K562 (cell line): ENCODE measurements at regions not wholly inside any gene's neighbourhood (a gene's known extent, or its start where the extent isn't known, plus 50 kb on each side); places are given as distances from the start of the nearest gene placed in this dataset.

Experiments
- ATAC-seq: fragments of 200-7000 bp; cut with Tn5 transposase; 3 replicates; pipeline ENCODE4 v1.9.1; 2020; ENCODE audit warnings: moderate library complexity
- BruUV-seq: library from RNA; stranded (reverse); fragments of 400-500 nt; replicated peaks from 2 replicates; lab custom pipeline; 2021; lab: Mats Ljungman, UMichigan
- CTCF ChIA-PET: fragments of 300-600 bp; formaldehyde crosslinking; extraction: SDS; loops from one replicate; lab custom pipeline; 2021; ENCODE audit warnings: low intra/inter-chr PET ratio; lab: Yijun Ruan, JAX
- POLR2A ChIA-PET: fragments of 300-600, 350-650 bp; sonication (Branson Sonifier 250); formaldehyde crosslinking; extraction: SDS; loops from one replicate; lab custom pipeline; 2021; ENCODE audit warnings: antibody characterized with exemption, inconsistent platforms; lab: Yijun Ruan, JAX
- DNase-seq, 4 experiments: peaks; one replicate each; pipeline versions ENCODE4 v3.0.0 to v3.0.0-alpha.2; 2011 to 2018; ENCODE audit warnings: low spot score in 3 of 4, mixed read lengths in 3 of 4; ENCODE audit errors: extremely low read depth in 1 of 4
- FAIRE-seq: peaks from 2 replicates; lab custom pipeline; 2011; peaks lifted over from hg19 to GRCh38; lab: Jason Lieb, UNC
- H2AFZ ChIP-seq: 2 replicates; pipeline ENCODE4 v1.6.0; 2011; ENCODE audit warnings: low read depth, low read length, control low read depth, inconsistent platforms
- H3K27ac ChIP-seq: fragments of 200-600 bp; 3 replicates; pipeline ENCODE4 v1.8.0; 2011; ENCODE audit warnings: low read depth, mild to moderate bottlenecking, control low read depth, inconsistent platforms, low read length, moderate library complexity, mixed read lengths; ENCODE audit errors: extremely low read depth
- H3K27me3 ChIP-seq, 2 experiments: fragments of 300-600 bp in 1 of 2; 2 replicates in 1 of 2; 3 replicates in 1 of 2; pipeline versions ENCODE4 v1.6.0 to v1.8.0; 2011; ENCODE audit warnings: inconsistent platforms in 2 of 2, low read length in 2 of 2, mild to moderate bottlenecking in 1 of 2, mixed read lengths in 1 of 2, moderate library complexity in 1 of 2; ENCODE audit not compliant: control insufficient read depth in 2 of 2, insufficient read depth in 2 of 2
- H3K36me3 ChIP-seq: fragments of 300-600 bp; 3 replicates; pipeline ENCODE4 v1.8.0; 2011; ENCODE audit warnings: mild to moderate bottlenecking, low read length, inconsistent platforms; ENCODE audit not compliant: control insufficient read depth, insufficient read depth
- H3K4me1 ChIP-seq, 2 experiments: fragments of 200-600 bp in 1 of 2; replicated peaks in 1 of 2; 2 replicates in 1 of 2; 3 replicates in 1 of 2; pipeline versions ENCODE4 v1.5.1 to v1.8.0; 2011; ENCODE audit warnings: inconsistent platforms in 2 of 2, low read length in 2 of 2, mild to moderate bottlenecking in 1 of 2, mixed read lengths in 1 of 2, moderate library complexity in 1 of 2; ENCODE audit not compliant: control insufficient read depth in 2 of 2, insufficient read depth in 2 of 2
- H3K4me2 ChIP-seq: 2 replicates; pipeline ENCODE4 v1.6.1; 2011; ENCODE audit warnings: low read length, control low read depth, inconsistent platforms, mixed read lengths; ENCODE audit not compliant: insufficient read depth
- H3K4me3 ChIP-seq: fragments of 200-600 bp; sonication (generic), shearing (Covaris generic); 2 replicates; pipeline ENCODE4 v1.5.1; 2016; ENCODE audit warnings: control low read depth, inconsistent platforms
- H3K79me2 ChIP-seq: fragments of 200-600 bp; 3 replicates; pipeline ENCODE4 v1.8.0; 2011; ENCODE audit warnings: low read length, inconsistent platforms; ENCODE audit not compliant: control insufficient read depth, insufficient read depth
- H3K9ac ChIP-seq, 2 experiments: 2 replicates each; pipeline versions ENCODE4 v1.6.0 to v1.6.1; 2011; ENCODE audit warnings: low read depth in 2 of 2, low read length in 2 of 2, control low read depth in 1 of 2, inconsistent platforms in 1 of 2, mild to moderate bottlenecking in 1 of 2, mixed read lengths in 1 of 2; ENCODE audit not compliant: insufficient read depth in 1 of 2
- H3K9me1 ChIP-seq: one replicate; pipeline ENCODE4 v1.6.0; 2011; ENCODE audit warnings: inconsistent platforms, mild to moderate bottlenecking, low read length, moderate library complexity; ENCODE audit not compliant: control insufficient read depth, insufficient read depth
- H3K9me3 ChIP-seq: replicated peaks from 2 replicates; pipeline ENCODE4 v1.5.1; 2011; ENCODE audit warnings: low read depth, low read length, inconsistent platforms; ENCODE audit not compliant: control insufficient read depth, insufficient read depth
- H4K20me1 ChIP-seq: replicated peaks from 2 replicates; pipeline ENCODE4 v1.6.1; 2011; ENCODE audit warnings: low read length, inconsistent platforms, mixed read lengths; ENCODE audit not compliant: control insufficient read depth, insufficient read depth
- BRD9 ChIP-seq: fragments of 450-650 bp; IDR thresholded peaks from 2 replicates; pipeline ENCODE4 v1.6.1; 2018; ENCODE audit warnings: low read depth; ENCODE audit not compliant: partially characterized antibody
- ELF2 ChIP-seq: fragments of 250-450 bp; sonication (Bioruptor Pico); IDR thresholded peaks from 2 replicates; pipeline ENCODE4 v1.5.0; 2021; ENCODE audit warnings: mild to moderate bottlenecking
- HIVEP1 ChIP-seq: fragments of 250-450 bp; sonication (Bioruptor Pico); IDR thresholded peaks from 2 replicates; pipeline ENCODE4 v1.4.0; 2020; ENCODE audit warnings: mild to moderate bottlenecking
- MAZ ChIP-seq, 2 experiments: fragments of 450-650 bp in 1 of 2; sonication (generic) in 1 of 2; formaldehyde crosslinking; IDR thresholded peaks in 1 of 2; conservative IDR thresholded peaks in 1 of 2; 2 replicates each; pipeline versions ENCODE4 v1.4.0 to v1.5.0; 2020; ENCODE audit warnings: mild to moderate bottlenecking in 1 of 2, missing genetic modification reagents in 1 of 2
- MCM2 ChIP-seq: fragments of 450-650 bp; IDR thresholded peaks from 2 replicates; pipeline ENCODE4 v1.6.1; 2017; ENCODE audit warnings: low read depth, mild to moderate bottlenecking
- RFX7 ChIP-seq: fragments of 250-450 bp; sonication (Bioruptor Pico); IDR thresholded peaks from 2 replicates; pipeline ENCODE4 v1.5.1; 2021; ENCODE audit warnings: mild to moderate bottlenecking
- SPI1 ChIP-seq: IDR thresholded peaks from 2 replicates; pipeline ENCODE4 v1.6.1; 2011; ENCODE audit warnings: low read depth, low read length, control low read depth, borderline replicate concordance
- ZNF3 ChIP-seq: fragments of 250-450 bp; sonication (Bioruptor Pico); IDR thresholded peaks from 2 replicates; pipeline ENCODE4 v1.5.0; 2021; ENCODE audit warnings: mild to moderate bottlenecking, moderate library complexity
- ZSCAN32 ChIP-seq: fragments of 450-650 bp; formaldehyde crosslinking; IDR thresholded peaks from 2 replicates; pipeline ENCODE4 v1.4.0; 2020; ENCODE audit warnings: mild to moderate bottlenecking, moderate library complexity
- WGBS: fragments of 100-300 bp; shearing (Covaris generic); methylation state at CpG from one replicate; pipeline ENCODE4 v1.1.6; 2016; ENCODE audit warnings: low coverage, mixed read lengths; ENCODE audit not compliant: insufficient coverage; ENCODE audit errors: missing lambda C conversion rate; 5-methylcytosine and 5-hydroxymethylcytosine counted together
- in situ Hi-C: fragments of 300-500 bp; cut with MboI; formaldehyde crosslinking; loops from 4 replicates; pipeline ENCODE4 v1.15.0; 2018; ENCODE audit warnings: inconsistent platforms, mixed read lengths
- intact Hi-C: fragments of 100-400 bp; cut with micrococcal nuclease; formaldehyde crosslinking; loops from 2 replicates; pipeline ENCODE4 v1.14.2; 2022

DNA sequence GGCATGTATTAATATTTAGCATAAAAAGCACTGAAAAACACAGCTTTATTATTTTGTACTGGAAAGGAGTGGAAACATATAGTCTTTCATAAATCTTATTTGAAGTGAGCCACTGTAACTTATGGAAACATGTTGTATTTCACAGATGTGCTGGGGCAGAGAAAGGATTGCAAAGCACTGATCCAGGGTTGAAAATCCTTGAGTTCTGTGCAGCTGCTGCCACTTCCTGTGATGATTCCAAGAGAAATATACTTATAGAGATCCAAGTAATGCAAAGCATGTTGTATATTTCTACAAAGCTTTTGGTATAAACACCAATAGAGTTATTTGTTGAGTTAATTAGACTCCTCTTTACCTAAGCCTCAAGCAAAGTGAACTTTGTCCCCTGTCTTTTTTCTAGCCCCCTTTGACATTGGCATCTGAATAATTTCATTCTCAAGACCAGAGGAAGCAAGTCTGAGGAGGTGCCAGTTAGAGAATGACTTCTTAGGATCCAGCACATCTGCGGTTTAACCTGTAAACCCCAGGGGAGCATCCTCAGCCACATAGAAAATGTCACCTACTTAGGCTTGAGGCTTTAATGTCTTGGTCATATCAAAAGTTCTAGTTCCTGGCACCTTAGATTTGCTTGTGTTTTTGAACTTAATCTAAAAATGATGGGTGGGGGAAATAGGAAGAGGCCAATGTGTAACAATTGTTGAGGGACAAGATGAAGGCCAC is 173.3 kb downstream of the FASLG start:
- no peak for TF ChIP-seq BRD9
- no peak for TF ChIP-seq ZSCAN32 (CRISPR knock-in tag)
- TF ChIP-seq RFX7 = no peak
- no peak for TF ChIP-seq SPI1
- no peak for TF ChIP-seq ZNF3 (CRISPR knock-in tag)
- TF ChIP-seq HIVEP1 (CRISPR knock-in tag) = no peak
- TF ChIP-seq MCM2 = no peak
- TF ChIP-seq ELF2 (CRISPR knock-in tag) = no peak
- no peak for TF ChIP-seq MAZ (CRISPR knock-in tag; conservative IDR thresholded peaks at IDR 0.05 in 1 of 2, IDR thresholded peaks at IDR 0.05 in 1 of 2)

More for the DNA sequence above, 173.3 kb downstream of the FASLG start:
- Histone ChIP-seq H3K4me1 (no peaks in the 10 kb centered on the region; a peak in 1 of 5 replicates), H3K4me2 (no peak overlapping the region), H3K27me3 (no peaks in the 10 kb centered on the region), H3K27ac (no peak overlapping the region), H2AFZ (no peak overlapping the region), H3K9me3 (no peaks in the 10 kb centered on the region), H3K36me3 (no peaks in the 10 kb centered on the region), H3K4me3 (no peak overlapping the region), H4K20me1 (no peaks in the 10 kb centered on the region), H3K9ac (no peak overlapping the region), H3K9me1 (no peaks in the 10 kb centered on the region), H3K79me2 (no peaks in the 10 kb centered on the region)
- ATAC-seq = no peak
- POLR2A ChIA-PET = no interaction called here
- 7% methylated on average over 1 of the region's 1 CpG for whole genome bisulfite sequencing
- CTCF ChIA-PET = no interaction called here
- BruUV-seq = no TSS peak
- DNase-seq = no peak
- no peak for FAIRE-seq
- in situ Hi-C loops = no loop called here
- intact Hi-C loops = no loop called here
